Right kidney (tissue), 1 donor: ENCODE measurements at regions not wholly inside any gene's neighbourhood (a gene's known extent, or its start where the extent isn't known, plus 50 kb on each side); places are given as distances from the start of the nearest gene placed in this dataset.

Source experiments
- DNase-seq: peaks from one replicate; pipeline ENCODE4 v3.0.0-alpha.2; 2016

GRCh38 chr13:75931116-75931515 is 295.0 kb downstream of the LMO7 start:
- no peak for DNase-seq

- DNase-seq: no peak
Measured at GRCh38 chr13:75929076-75929475, 292.9 kb downstream of the LMO7 start.

- DNase-seq: no peak
Measured at GRCh38 chr13:75927183-75927669, 291.1 kb downstream of the LMO7 start.

GRCh38 chr13:75920536-75920935 is 284.4 kb downstream of the LMO7 start:
- no peak for DNase-seq

- no peak for DNase-seq
Measured at GRCh38 chr13:75919660-75920199, 283.6 kb downstream of the LMO7 start.

GRCh38 chr13:75915066-75915465 is 278.9 kb downstream of the LMO7 start:
- DNase-seq: no peak

GRCh38 chr13:75913925-75914324 is 277.8 kb downstream of the LMO7 start:
- DNase-seq: no peak

- no peak for DNase-seq
Measured at GRCh38 chr13:75910591-75910990, 274.5 kb downstream of the LMO7 start.
